ENCODE measurements at regions not wholly inside any gene's neighbourhood (a gene's known extent, or its start where the extent isn't known, plus 50 kb on each side); places are given as distances from the start of the nearest gene placed in this dataset.

- Histone ChIP-seq H3K27me3 (ENCODE audit: control insufficient read depth, insufficient read depth, low read length) (no peaks in the 10 kb centered on the region), H3K4me3 (ENCODE audit: low read depth, low read length) (no peak overlapping the region), H3K36me3 (ENCODE audit: control insufficient read depth, insufficient read depth, low read length) (no peaks in the 10 kb centered on the region)
- no peak for DNase-seq (ENCODE audit: low read depth)
- no peak for TF ChIP-seq CTCF (IDR thresholded peaks at IDR 0.05; ENCODE audit: insufficient read depth, low read length, poor library complexity, severe bottlenecking)
These were observed 182.1 kb upstream of the CARD18 start for GRCh38 chr11:105321696-105322095.

GRCh38 chr11:105315287-105315686 lies 175.7 kb upstream of the CARD18 start:
- Histone ChIP-seq H3K27me3 (ENCODE audit: control insufficient read depth, insufficient read depth, low read length) (no peaks in the 10 kb centered on the region), H3K4me3 (ENCODE audit: low read depth, low read length) (no peak overlapping the region), H3K36me3 (ENCODE audit: control insufficient read depth, insufficient read depth, low read length) (no peaks in the 10 kb centered on the region)
- DNase-seq (ENCODE audit: low read depth), result no peak
- TF ChIP-seq CTCF (IDR thresholded peaks at IDR 0.05; ENCODE audit: insufficient read depth, low read length, poor library complexity, severe bottlenecking), result no peak

- no peak overlapping the region for H3K4me3 ChIP-seq (ENCODE audit: low read depth, low read length)
- H3K36me3 ChIP-seq (ENCODE audit: control insufficient read depth, insufficient read depth, low read length), result no peaks in the 10 kb centered on the region
- H3K27me3 ChIP-seq (ENCODE audit: control insufficient read depth, insufficient read depth, low read length), result no peaks in the 10 kb centered on the region
- no peak for DNase-seq (ENCODE audit: low read depth)
- no peak for TF ChIP-seq CTCF (IDR thresholded peaks at IDR 0.05; ENCODE audit: insufficient read depth, low read length, poor library complexity, severe bottlenecking)
These were observed 172.7 kb upstream of the CARD18 start for GRCh38 chr11:105312266-105312665.

GRCh38 chr11:105298630-105299029 lies 159.1 kb upstream of the CARD18 start:
- H3K36me3 ChIP-seq (ENCODE audit: control insufficient read depth, insufficient read depth, low read length), result no peaks in the 10 kb centered on the region
- H3K4me3 ChIP-seq (ENCODE audit: low read depth, low read length), result no peak overlapping the region
- DNase-seq (ENCODE audit: low read depth), result no peak
- TF ChIP-seq CTCF (IDR thresholded peaks at IDR 0.05; ENCODE audit: insufficient read depth, low read length, poor library complexity, severe bottlenecking), result no peak
- no peaks in the 10 kb centered on the region for H3K27me3 ChIP-seq (ENCODE audit: control insufficient read depth, insufficient read depth, low read length)

- H3K4me3 ChIP-seq (ENCODE audit: low read depth, low read length), result no peak overlapping the region
- DNase-seq (ENCODE audit: low read depth), result no peak
- H3K36me3 ChIP-seq (ENCODE audit: control insufficient read depth, insufficient read depth, low read length), result no peaks in the 10 kb centered on the region
- H3K27me3 ChIP-seq (ENCODE audit: control insufficient read depth, insufficient read depth, low read length), result no peaks in the 10 kb centered on the region
- no peak for TF ChIP-seq CTCF (IDR thresholded peaks at IDR 0.05; ENCODE audit: insufficient read depth, low read length, poor library complexity, severe bottlenecking)
These were observed 158.6 kb upstream of the CARD18 start for GRCh38 chr11:105298174-105298573.

GRCh38 chr11:105297463-105297862 lies 157.9 kb upstream of the CARD18 start:
- DNase-seq (ENCODE audit: low read depth), result no peak
- no peaks in the 10 kb centered on the region for H3K27me3 ChIP-seq (ENCODE audit: control insufficient read depth, insufficient read depth, low read length)
- no peak overlapping the region for H3K4me3 ChIP-seq (ENCODE audit: low read depth, low read length)
- no peak for TF ChIP-seq CTCF (IDR thresholded peaks at IDR 0.05; ENCODE audit: insufficient read depth, low read length, poor library complexity, severe bottlenecking)
- H3K36me3 ChIP-seq (ENCODE audit: control insufficient read depth, insufficient read depth, low read length), result no peaks in the 10 kb centered on the region

Data from kidney epithelial cell (primary cell).